ENCODE measurements at regions not wholly inside any gene's neighbourhood (a gene's known extent, or its start where the extent isn't known, plus 50 kb on each side); places are given as distances from the start of the nearest gene placed in this dataset.
"Not testable (repeated sequence)": the region's sequence is repeated elsewhere in the genome, so short reads cannot be mapped to it uniquely, and the experiment has no call there.

DNA sequence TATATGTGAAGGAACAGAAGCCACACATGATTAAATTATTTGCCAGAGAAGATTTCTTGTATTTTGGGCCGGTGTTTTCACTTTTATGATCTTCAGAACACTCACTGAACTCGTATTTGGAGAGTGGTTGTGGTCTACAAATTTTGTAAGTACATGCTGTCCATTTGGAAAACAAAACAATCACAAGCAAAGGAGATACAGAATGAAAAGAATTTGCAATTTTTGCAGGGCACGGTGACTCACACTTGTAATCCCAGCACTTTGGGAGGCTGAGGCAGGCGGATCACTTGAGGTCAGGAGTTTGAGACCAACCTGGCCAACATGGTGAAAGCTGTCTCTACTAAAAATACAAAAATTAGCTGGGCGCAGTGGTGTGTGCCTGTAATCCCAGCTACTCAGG, 282.0 kb downstream of the C1D start:
- not testable (repeated sequence) for H3K36me3 ChIP-seq (replicated peaks; ENCODE audit: control insufficient read depth, insufficient read depth, low read length); H3K27me3 ChIP-seq (ENCODE audit: control insufficient read depth, insufficient read depth, low read length); DNase-seq; H3K4me3 ChIP-seq (ENCODE audit: insufficient read depth, low read depth, low read length)

DNA sequence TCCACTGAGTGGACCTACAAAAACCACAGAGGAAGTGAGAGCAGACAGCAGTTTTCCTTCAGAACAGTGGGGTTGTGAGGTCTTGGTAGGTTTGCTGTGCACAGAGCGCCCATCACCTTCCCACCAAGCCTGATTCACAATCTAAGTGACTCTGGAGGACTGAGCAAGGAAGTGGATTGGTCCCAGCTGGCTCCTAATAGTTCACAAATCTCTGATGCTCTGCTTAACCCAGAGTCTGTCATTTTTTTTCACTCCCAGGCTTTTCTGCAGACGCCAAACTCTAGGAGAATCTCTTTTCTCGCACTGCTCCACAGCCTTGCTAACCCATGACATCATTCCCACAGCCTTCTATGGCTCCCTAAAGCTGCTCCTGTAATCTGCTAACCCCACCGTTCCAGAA, 280.4 kb downstream of the C1D start:
- no peaks in the 10 kb centered on the region for H3K36me3 ChIP-seq (replicated peaks; ENCODE audit: control insufficient read depth, insufficient read depth, low read length)
- no peak for DNase-seq
- H3K4me3 ChIP-seq (ENCODE audit: insufficient read depth, low read depth, low read length), result no peak overlapping the region
- no peaks in the 10 kb centered on the region for H3K27me3 ChIP-seq (ENCODE audit: control insufficient read depth, insufficient read depth, low read length)

DNA sequence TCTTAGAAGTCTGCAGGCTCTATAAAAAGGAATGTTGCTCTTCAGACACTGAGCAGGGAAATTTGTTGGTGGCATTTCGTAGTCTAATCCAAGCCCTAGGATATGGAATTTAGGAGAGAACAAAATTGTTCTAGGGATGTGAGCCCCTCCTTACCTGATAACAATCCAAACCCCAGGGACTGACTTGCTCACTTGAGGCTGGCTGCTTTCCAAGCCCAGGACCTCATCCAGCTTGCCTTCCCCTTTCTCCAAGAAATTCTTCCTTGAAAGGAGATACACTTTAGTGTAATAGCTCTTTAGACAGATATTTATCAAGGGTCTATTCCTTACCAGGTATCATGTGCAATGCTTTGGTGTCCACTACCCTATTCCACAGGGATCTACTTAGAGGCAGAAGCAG, 279.8 kb downstream of the C1D start:
- no peaks in the 10 kb centered on the region for H3K27me3 ChIP-seq (ENCODE audit: control insufficient read depth, insufficient read depth, low read length)
- no peak overlapping the region for H3K4me3 ChIP-seq (ENCODE audit: insufficient read depth, low read depth, low read length)
- no peaks in the 10 kb centered on the region for H3K36me3 ChIP-seq (replicated peaks; ENCODE audit: control insufficient read depth, insufficient read depth, low read length)
- DNase-seq, result no peak

DNA sequence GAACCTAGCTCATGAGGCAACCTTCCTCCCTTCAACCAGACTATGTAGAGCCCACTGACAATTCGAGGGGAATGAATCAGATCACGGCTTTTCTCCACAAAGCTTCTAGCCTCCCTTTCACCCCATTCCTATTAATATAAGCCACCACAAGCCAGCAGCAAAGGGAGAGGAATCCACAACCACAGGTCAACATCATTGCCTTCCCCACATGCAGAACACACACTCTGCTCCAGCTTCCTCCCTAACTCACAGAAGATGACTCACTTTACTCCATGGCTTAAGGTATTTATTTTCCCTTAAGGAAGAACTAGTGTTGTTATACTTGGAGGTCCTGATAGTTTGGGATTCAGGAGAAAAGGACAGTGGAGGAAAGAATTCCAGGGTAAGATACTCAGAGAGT, 272.2 kb downstream of the C1D start:
- Histone ChIP-seq H3K4me3 (ENCODE audit: insufficient read depth, low read depth, low read length) (no peak overlapping the region), H3K36me3 (replicated peaks; ENCODE audit: control insufficient read depth, insufficient read depth, low read length) (no peaks in the 10 kb centered on the region), H3K27me3 (ENCODE audit: control insufficient read depth, insufficient read depth, low read length) (no peaks in the 10 kb centered on the region)
- no peak for DNase-seq

DNA sequence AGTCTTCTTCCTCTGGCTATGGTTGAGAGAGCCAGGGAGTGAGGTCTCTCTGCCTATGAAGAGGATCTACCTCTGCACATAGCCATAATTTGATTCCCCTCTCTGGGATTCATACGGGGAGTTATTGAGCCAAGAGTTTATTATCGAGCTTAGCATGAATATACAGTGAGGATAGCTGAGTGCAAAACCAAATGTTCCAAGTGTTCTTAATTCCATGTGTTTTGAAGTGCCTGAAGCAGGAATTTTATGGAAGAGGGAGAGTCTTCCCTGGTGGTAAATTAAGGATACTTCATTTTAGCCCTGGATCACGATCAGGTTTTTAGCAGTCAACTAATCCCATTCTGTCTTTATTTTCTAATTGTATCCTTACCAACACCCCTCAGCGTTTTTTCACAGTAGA, 270.6 kb downstream of the C1D start:
- no peaks in the 10 kb centered on the region for H3K36me3 ChIP-seq (replicated peaks; ENCODE audit: control insufficient read depth, insufficient read depth, low read length)

DNA sequence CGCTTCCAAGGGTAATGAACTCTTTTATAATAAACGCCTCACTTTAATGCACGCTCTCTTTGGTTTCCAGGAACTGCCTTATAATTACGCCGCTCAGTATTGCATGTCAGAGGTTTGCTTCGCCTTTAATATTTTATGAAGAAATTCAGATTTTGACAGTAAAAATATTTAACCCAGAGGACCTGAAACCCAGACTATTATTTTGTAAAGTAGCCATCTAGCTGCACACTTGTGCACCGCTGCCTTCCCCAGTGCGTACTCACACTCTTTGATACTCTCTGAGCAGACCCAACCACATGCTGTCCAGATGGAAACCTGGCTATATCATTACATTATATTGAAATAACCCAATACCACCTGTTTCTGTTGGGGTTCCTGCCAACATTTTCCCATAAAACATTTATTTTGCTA, 270.1 kb downstream of the C1D start:
- no peaks in the 10 kb centered on the region for H3K27me3 ChIP-seq (ENCODE audit: control insufficient read depth, insufficient read depth, low read length)
- H3K36me3 ChIP-seq (replicated peaks; ENCODE audit: control insufficient read depth, insufficient read depth, low read length), result no peaks in the 10 kb centered on the region
- DNase-seq, result no peak
- no peak overlapping the region for H3K4me3 ChIP-seq (ENCODE audit: insufficient read depth, low read depth, low read length)

More for the DNA sequence above, 270.6 kb downstream of the C1D start:
- H3K27me3 ChIP-seq (ENCODE audit: control insufficient read depth, insufficient read depth, low read length), result no peaks in the 10 kb centered on the region
- no peak for DNase-seq
- H3K4me3 ChIP-seq (ENCODE audit: insufficient read depth, low read depth, low read length), result no peak overlapping the region

GRCh38 chr2:67797801-67798540, 264.8 kb downstream of the C1D start:
- no peak for DNase-seq
- no peaks in the 10 kb centered on the region for H3K27me3 ChIP-seq (ENCODE audit: control insufficient read depth, insufficient read depth, low read length)
- H3K4me3 ChIP-seq (ENCODE audit: insufficient read depth, low read depth, low read length), result no peak overlapping the region
- H3K36me3 ChIP-seq (replicated peaks; ENCODE audit: control insufficient read depth, insufficient read depth, low read length), result no peaks in the 10 kb centered on the region

DNA sequence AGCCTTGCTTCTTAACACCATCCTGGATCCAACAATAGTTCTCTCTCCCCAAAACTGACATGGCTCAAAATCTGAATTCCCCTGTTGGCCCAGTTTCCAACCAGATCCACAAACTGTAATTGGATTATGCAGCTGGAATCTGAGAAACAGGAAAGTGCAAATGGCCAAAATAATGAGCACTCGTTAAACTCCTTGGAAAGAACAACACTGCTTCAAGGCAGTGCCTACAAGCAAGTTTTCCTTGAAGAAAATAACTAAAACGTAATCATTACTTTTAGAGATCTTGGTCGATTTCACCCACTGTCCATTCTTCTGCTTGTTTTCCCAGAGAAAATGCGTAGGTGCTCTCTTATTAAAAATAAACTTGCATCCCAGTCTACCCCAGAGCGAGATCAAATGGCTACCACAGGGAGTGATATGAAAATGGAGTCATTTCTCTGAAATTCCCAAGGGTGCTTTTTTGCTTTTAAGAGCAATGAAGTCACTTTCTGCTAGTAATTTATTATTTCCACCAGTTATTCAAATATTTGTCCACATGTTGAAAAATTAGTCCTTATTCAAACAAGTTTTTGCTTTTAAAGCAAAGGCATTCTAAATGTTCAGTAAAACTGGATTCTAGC, 264.2 kb downstream of the C1D start:
- DNase-seq, result no peak
- H3K4me3 ChIP-seq (ENCODE audit: insufficient read depth, low read depth, low read length), result no peak overlapping the region
- H3K36me3 ChIP-seq (replicated peaks; ENCODE audit: control insufficient read depth, insufficient read depth, low read length), result no peaks in the 10 kb centered on the region
- no peaks in the 10 kb centered on the region for H3K27me3 ChIP-seq (ENCODE audit: control insufficient read depth, insufficient read depth, low read length)

- DNase-seq, result no peak
- Histone ChIP-seq H3K4me3 (ENCODE audit: insufficient read depth, low read depth, low read length) (no peak overlapping the region), H3K27me3 (ENCODE audit: control insufficient read depth, insufficient read depth, low read length) (no peaks in the 10 kb centered on the region), H3K36me3 (replicated peaks; ENCODE audit: control insufficient read depth, insufficient read depth, low read length) (no peaks in the 10 kb centered on the region)
These were observed 262.9 kb downstream of the C1D start for GRCh38 chr2:67799886-67800285.

DNA sequence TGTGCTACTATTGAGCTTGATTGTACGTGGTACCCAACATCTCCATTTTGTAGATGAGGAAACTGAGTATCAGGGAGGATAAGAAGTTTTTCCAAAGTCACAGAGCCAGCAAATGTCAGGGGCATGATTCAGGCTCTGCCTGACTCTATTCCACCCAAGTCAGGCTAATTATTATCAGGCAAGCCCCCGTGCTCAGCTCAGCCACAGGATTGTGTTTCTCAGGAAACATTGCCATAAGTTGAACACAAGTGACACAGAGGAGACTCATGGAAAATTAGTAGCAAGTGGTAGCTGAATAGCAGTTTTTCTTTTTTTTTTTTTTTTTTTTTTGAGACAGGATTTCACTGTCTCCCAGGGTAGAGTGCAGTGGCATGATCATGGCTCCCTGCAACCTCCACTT, 260.5 kb downstream of the C1D start:
- Histone ChIP-seq H3K4me3 (ENCODE audit: insufficient read depth, low read depth, low read length) (no peak overlapping the region), H3K27me3 (ENCODE audit: control insufficient read depth, insufficient read depth, low read length) (no peaks in the 10 kb centered on the region), H3K36me3 (replicated peaks; ENCODE audit: control insufficient read depth, insufficient read depth, low read length) (no peaks in the 10 kb centered on the region)
- DNase-seq, result no peak

DNA sequence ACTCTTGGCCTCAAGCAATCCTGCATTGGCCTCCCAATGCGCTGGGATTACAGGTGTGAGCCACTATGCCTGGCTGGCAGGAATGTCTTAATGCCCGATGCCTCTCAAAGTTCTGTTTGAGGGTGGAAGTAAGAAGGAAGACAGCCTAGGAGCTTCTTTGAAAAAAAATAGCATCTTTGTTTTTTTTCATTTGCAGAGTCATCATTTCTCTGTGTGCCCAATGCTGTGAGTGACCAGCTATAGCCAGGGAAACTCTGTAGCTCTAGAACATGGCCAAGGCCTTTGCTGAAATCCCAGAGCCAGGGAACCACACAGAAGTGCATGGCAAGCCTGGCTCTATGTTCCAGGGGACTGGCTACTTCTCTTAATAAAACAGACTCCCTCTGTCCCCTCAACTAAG, 260.0 kb downstream of the C1D start:
- no peaks in the 10 kb centered on the region for H3K27me3 ChIP-seq (ENCODE audit: control insufficient read depth, insufficient read depth, low read length)
- H3K36me3 ChIP-seq (replicated peaks; ENCODE audit: control insufficient read depth, insufficient read depth, low read length), result no peaks in the 10 kb centered on the region
- no peak overlapping the region for H3K4me3 ChIP-seq (ENCODE audit: insufficient read depth, low read depth, low read length)

GRCh38 chr2:67806816-67807215, 256.0 kb downstream of the C1D start:
- Histone ChIP-seq H3K36me3 (replicated peaks; ENCODE audit: control insufficient read depth, insufficient read depth, low read length) (no peaks in the 10 kb centered on the region), H3K27me3 (ENCODE audit: control insufficient read depth, insufficient read depth, low read length) (no peaks in the 10 kb centered on the region), H3K4me3 (ENCODE audit: insufficient read depth, low read depth, low read length) (no peak overlapping the region)
- DNase-seq, result no peak

More for the DNA sequence above, 260.0 kb downstream of the C1D start:
- DNase-seq, result no peak

DNA sequence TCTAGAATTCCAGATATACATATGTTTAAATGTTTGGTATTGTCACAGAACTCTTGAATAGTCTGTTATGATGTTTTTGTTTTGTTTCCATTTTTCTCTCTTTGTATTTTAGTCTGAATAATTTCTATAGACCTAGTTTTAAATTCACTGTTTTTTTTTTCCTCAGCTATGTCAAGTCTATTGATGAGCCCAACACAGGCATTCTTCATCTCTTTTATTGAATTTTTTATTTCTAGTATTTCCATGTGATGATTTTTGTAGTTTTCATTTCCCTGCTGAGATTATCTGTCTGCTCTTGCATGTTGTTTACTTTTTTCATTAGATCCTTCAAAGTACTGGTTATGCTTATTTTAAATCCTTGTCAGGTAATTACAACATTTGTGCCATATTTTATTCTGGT, 254.7 kb downstream of the C1D start:
- no peaks in the 10 kb centered on the region for H3K27me3 ChIP-seq (ENCODE audit: control insufficient read depth, insufficient read depth, low read length)
- no peak for DNase-seq

DNA sequence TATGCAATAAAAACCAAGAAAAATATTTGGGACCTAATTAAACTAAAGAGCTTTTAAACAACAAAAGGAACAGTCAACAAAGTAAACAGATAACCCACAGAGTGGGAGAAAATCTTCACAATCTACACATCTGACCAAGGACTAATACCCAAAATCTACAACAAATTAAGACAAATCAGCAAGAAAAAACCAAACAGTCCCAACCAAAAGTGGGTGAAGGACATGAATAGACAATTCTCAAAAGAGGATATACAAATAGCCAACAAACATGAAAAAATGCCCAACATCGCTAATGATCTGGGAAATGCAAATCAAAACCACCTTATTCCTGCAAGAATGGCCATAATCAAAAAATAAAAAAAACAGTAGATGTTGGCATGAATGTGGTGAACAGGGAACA, 250.1 kb downstream of the C1D start:
- Histone ChIP-seq H3K27me3 (ENCODE audit: control insufficient read depth, insufficient read depth, low read length) (no peaks in the 10 kb centered on the region), H3K36me3 (replicated peaks; ENCODE audit: control insufficient read depth, insufficient read depth, low read length) (no peaks in the 10 kb centered on the region), H3K4me3 (ENCODE audit: insufficient read depth, low read depth, low read length) (no peak overlapping the region)
- no peak for DNase-seq

More for the DNA sequence above, 254.7 kb downstream of the C1D start:
- H3K36me3 ChIP-seq (replicated peaks; ENCODE audit: control insufficient read depth, insufficient read depth, low read length), result no peaks in the 10 kb centered on the region
- H3K4me3 ChIP-seq (ENCODE audit: insufficient read depth, low read depth, low read length), result no peak overlapping the region

- no peak overlapping the region for H3K4me3 ChIP-seq (ENCODE audit: insufficient read depth, low read depth, low read length)
- H3K36me3 ChIP-seq (replicated peaks; ENCODE audit: control insufficient read depth, insufficient read depth, low read length), result no peaks in the 10 kb centered on the region
- H3K27me3 ChIP-seq (ENCODE audit: control insufficient read depth, insufficient read depth, low read length), result no peaks in the 10 kb centered on the region
- no peak for DNase-seq
These were observed 239.1 kb downstream of the C1D start for GRCh38 chr2:67823726-67824125.
